ENCODE measurements at regions not wholly inside any gene's neighbourhood (a gene's known extent, or its start where the extent isn't known, plus 50 kb on each side); places are given as distances from the start of the nearest gene placed in this dataset.

DNA sequence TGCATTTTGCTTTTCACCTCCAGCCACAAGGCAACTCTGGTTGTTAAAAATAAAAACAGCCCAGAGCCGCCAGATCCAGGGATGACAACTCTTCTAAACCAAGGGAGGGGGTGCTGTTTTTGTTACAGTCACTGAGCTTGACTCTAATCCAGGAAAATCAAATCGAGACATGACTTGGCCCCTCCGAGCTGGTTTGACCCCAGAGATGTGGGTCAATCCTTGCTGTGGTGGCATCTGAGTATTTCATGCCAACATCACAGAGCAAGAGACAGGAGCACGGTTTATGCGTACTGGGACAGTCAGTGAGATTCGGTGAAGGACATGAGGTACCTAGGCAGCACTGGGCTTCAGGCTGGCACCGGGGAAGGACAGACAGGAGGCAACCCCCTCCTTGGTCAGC lies 88.8 kb upstream of the ZMIZ1 start:
- no peak for DNase-seq

DNA sequence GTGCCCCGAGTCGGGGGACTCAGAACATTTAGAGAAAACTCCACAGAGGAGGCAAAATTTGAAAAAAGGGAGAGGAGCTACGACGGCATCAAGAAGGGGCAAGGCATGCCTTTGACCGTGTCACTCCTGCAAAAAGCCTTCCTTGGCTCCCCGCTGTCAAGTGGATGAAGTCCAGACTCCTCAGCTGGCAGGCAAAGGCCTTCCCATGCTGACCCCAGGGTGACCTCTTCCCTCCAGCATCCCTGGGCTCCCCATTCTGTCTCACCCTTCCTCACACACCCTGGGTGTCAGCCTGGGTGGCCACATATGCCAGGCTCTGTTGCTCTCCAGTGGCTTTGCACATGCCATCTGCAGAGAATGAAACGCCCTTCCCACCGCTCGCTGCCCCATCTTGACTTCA lies 88.4 kb upstream of the ZMIZ1 start:
- DNase-seq, result no peak

DNA sequence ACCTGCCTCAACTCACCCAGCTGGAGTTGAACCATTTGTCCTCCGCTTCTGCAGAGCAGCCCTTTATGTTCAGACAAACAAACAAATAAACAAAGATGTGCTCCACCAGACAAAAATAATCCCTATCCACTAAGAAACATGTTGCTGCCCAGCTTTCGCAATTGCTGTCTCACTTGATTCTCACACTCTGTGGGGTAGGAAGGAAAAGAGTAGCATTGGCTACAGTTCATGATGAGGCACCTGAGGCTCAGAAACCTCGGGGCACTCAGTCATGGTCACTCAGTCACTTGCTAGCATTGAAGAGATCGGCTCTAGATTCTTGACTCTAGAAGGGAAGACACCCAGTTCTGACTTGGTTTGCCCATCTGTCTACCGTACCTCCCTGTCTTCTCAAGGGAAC lies 88.0 kb upstream of the ZMIZ1 start:
- DNase-seq, result no peak

DNA sequence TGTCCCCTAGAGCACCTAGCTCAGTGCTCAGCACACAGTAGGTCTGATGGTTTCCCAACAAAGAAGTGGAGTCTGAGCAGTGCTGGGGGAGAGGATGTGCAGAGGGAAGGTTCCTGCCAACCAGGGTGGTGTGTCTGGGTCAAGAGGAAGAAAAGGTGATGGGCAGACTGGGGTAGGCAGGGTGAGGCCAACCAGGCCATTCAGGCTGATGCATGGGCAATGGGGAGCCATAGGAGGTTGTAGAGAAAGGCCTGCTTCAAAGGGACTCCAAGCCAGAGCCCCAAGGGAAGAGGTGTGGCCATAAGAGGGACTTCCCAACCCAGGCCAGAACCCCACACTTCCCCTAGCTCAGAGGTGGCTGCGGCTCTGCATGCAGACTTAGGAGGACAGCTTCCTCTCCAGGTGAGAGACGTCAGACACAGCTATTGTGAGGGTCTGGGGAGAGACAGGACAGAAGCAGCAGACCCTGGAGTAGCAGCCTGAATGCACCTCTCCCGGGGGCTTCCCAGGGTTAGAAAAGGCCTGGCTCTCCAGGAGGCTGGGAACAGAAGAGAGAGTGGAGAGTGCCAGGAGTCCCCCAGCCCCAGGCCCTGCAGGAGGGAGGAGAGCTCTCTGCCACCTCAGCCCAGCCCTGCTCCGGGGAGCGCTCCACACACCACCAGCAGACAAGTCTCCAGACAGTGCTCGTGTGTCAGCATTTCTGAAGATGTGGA lies 87.4 kb upstream of the ZMIZ1 start:
- DNase-seq, result no peak

DNA sequence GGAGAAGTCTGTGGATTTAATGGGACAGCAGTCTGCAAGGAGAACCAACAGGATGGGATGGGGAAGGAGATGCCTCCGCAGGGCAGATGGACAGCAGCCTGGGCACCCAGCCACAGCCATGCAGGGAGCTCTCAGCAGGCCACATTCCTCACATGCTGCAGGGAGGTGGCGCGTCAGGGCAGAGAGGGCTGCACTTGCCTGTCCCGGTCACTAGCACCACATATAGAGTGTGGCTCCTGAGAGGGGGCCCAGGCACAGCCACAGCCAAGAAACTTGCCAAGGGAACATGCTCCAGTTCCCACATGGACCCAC lies 86.8 kb upstream of the ZMIZ1 start:
- DNase-seq, result no peak

DNA sequence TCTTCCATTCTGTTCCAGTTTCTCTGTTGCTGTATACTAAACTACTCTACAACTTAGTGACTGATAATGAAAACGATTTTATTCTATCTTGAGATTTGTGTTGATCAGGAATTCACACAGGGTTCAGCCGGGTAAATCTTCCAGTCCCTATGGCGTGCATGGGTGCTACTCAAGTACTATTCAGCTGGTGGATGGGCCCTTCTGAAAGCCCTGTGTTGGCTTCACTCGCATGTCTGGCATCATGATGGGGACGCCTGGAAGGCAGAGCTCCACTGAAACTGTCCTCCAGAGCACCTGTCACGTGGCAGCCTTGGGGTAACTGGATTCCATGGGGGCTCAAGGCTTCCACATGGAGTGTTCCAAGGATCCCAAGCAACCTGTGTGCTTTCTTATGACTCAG lies 86.0 kb upstream of the ZMIZ1 start:
- DNase-seq, result no peak

DNA sequence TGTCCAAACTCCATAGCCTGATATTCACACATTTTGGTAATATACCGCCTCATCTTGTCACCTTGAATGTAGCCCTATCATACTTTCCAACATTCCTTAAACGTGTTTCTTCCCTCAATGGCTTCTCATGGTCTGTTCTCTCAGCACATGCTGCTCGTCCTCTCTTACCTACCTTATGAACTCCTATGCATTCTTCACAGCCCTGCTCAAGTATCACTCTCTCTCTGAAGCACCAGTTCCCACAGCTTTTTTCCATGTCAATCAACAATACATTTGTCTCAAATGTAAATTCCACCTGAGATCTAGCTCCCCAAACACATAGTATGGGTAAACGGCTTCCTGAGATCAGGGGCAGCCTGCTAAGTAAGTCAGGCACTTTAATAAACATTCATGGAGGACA lies 85.2 kb upstream of the ZMIZ1 start:
- DNase-seq, result no peak

DNA sequence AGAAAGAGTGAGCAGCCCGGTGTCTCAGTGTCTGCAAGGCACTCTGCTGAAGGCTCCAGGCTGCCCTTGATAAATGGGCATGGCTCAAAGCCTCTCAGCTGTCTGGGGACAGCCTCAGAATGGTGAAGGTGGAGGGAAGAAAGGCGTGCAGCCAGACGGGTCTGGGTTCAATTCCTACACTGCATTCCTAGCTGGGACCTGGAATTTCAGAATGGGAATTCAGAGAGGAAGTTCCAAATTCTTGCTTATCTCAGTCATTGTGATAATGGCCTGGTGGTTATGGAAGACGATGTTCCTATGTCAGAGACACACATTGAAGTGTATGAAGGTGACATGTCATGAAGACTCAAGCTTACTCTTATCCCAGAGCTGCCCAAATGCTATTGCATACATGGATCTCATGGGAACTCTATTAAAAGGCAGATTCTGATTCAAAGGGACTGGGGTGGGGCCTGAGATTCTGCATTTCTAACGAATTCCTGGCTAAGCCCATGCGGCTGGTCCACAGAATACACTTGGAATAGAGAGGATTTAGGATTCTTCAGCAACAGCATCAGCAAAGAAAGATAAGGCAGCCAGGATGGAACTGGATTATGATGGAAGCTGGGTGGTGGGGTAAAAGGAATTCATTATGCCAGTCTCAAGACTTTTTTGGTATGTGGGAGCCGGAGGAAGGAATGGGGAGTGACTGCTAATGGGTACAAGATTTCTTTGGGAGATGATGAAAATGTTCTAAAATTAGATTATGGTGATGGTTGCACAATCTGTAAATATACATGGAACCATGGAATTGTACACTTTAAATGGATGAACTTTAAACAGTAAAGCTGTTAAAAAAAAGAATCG lies 82.6 kb upstream of the ZMIZ1 start:
- DNase-seq, result no peak

DNA sequence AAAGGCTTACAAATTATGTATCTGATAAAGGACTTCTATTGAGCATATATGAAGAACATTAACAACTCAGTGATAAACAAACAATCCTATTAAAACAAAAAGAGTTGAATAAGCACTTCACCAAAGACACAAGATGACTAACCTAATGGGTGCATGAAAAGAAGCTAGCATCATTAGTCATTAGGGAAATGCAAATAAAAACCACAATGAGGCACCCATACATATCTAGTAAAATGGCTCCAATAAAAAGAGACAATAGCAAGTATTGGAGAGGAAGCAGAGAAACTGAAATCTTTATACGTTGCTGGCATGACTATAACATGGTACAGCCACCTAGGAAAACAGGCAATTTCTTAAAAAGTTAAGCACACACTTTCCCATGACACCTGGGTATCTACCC lies 77.6 kb upstream of the ZMIZ1 start:
- DNase-seq, result no peak

DNA sequence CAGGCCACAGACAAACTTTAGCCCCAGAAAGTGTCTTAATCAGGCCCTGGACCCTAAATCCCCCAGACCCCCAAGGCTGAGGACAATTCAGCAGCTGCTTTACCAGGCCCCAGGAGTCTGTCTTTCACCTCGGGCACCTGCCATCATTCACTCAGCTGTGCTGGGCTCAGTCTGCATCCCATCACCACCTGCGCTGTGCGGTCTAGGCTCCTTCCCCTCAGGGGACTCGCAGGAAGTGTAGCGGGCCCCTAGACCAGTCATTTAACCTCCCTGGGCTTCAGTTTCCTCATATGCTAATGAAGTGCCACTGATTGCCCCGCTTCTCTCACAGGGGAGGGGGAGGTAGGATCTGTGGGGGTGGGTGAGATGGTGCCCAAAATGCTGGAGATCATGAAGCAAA lies 76.4 kb upstream of the ZMIZ1 start:
- no peak for DNase-seq

DNA sequence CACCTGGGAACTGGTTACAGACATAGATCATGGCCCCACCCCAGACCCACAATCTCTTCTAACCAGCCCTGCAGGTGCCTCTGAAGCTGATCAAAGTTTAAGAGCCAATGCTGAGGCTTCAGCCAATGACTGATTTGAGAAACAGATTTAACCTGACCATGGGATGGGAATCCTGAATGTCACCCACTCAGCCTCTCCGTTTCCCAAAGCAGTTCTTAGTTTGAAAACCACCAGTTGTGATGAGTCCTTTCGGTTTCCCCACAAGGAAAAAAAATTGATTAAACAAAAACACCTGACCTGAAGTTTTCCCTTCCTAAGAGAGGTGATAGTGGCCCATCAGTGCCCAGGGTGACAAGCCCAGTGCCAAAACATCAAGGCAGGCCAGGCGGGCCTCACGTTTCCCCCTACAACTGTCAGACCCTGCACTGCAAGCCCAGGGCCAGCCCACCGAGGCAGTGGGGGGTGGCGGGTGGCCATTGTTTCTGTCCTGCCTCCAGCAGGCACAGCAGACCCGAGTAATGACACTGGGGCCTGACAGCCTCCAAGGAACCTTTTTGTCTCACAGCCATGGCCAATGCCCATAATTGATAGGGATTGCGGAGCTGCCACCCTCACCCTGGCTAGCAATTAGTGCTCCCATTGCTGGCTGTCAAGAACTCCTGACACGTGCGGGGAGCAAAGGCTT lies 75.4 kb upstream of the ZMIZ1 start:
- no peak for DNase-seq

DNA sequence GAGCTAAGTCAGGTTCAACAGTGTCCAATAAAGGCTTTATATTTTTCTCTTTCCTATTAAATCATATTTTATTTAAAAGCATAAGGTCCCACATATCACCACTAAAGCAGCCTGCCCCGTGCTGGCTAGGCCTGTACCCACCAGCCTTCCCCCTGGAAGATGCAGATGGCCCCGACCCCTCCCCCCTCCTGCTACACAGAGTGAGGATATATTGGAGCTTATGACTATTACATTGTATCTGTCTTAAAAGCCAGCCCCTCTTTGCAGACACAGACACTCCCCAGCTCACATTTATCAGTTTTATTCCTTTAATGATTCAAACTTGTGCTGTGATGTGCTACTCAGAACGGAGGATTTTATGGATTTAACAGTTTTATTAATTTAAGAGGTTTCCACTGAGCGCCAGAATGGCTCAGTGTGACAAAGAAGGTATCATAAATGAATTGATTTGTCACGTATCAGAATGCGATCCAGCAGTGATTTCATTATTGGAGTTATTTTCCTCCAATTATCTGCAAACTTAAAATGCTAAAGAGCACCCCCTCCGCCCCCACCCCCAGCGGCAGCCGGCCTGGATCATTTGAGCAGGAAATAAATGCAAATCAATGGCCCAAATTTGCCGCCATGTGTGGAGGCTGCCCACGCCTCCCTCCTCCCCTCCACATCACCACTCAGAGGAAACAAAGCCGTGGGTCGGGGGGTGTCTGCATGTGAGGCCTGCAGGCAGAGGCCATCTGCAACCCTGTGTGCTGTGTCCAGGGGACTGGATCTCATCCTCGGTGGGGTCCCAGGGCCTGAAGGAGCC lies 72.6 kb upstream of the ZMIZ1 start:
- no peak for DNase-seq

DNA sequence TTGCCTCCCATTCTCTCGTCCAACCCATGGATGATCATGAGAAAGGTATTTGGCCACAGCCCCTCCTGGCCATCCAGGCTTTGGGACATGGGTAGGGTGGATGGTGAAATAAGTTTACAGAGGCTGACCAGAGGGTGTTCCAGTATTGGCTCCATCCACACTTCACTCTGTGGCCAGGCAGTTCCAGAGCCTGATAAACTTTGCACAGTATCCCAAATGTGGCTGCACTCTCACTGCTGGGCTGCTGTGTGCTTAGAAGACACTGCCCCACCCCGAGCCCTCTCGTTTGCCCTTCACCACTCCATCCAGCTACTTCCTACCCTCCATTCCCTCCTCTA lies 72.0 kb upstream of the ZMIZ1 start:
- DNase-seq, result no peak

DNA sequence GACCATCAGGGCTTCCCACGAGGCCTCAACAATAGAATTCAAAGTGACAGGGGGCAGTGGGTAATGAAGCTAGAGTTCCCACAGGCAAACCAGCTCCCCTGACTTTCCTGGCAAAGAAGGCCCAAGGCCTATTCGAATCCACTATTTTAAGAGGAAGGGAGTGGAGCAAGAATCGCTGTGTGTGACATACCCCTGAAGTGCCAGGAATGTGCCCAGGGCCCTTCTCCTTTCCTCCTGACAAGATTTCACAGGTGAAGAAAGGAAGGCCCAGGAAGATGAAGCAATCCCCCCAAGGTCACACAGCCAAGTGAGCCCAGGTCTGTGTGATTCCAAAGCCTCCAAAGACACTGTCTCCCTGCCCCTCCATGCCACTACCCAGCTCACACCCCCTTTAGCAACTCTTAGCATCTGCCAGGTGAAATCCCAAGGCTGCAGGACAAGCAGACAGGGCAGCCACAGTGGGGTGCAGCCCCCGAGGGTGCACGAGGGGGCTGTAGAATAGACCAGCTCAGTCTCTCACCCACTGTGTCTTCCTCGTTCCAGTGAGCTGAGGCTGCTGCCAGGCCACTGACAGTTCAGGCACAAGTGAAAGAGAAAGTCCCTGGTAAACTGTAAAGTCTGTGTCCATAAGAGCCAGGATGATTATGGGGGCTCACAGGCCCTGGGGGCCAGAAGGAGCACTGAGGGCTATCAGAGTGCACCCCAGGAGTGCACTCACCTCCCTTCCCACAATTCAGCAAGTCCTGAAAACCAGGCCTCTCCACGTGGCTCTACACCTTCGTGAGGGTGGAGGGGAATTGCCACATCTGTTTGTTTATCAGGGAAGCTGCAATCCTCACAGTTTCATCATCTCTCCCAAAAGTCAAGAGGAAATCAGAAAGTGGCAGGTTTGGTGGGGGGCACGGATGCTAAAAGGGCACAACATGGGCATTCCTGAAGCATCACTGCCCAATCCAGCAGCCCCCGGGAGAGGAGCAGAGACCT lies 70.8 kb upstream of the ZMIZ1 start:
- no peak for DNase-seq

DNA sequence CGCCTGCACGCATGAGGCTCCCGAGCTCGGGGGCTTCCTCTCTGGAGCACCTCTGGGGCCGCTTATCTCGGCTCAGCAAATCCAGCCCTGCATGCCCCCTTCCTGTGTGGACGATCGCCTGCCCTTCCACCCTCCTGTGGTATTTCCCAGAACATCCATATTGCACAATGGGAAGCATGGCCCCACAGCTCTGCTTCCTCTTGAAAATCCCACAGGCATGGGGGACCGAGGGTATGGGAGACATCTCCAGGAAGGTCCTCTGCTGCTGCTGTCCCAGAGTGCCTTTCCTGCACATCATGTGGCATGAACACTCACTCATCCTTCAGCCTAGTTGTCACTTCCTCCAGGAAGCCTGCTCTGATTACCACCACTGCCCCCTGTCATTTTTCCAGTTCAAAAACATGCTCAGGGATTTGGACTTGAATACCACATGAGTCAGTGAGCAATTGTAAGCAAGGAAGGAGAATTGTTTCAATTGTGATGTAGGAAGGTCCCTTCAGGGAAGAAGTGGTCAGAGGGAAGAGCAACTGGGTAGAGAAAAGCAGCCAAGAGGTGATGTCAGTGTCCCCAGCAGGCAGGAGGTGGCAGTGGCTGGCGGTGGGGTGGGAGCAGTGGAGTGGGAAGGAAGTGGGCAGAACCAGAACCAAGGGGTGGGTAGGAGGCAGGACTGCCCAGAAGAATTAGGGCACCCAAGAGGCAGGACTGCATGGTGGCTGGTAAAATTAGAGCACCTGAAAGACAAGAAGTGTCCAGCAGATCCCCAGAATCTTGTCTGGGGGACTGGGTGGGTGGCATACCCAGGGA lies 67.5 kb upstream of the ZMIZ1 start:
- no peak for DNase-seq

DNA sequence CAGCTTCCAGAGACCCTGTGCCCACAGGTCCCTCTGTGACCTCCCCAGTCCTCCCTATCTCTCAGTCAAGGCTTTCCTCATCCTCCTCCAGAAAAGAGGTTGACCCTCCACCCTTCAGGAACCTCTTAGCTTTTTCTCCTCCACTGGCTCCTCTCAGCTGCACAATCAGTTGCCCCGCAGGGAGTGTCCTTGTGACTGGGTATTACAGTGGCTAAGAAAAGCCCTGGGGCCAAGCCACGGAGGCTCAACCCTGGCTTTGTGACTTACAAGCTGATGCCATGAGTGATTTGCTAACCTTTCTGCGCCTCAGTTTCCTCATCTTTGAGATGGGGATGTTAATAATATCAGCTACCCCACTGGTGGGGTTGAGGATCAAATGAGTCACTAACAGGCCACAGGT lies 66.4 kb upstream of the ZMIZ1 start:
- DNase-seq, result no peak

DNA sequence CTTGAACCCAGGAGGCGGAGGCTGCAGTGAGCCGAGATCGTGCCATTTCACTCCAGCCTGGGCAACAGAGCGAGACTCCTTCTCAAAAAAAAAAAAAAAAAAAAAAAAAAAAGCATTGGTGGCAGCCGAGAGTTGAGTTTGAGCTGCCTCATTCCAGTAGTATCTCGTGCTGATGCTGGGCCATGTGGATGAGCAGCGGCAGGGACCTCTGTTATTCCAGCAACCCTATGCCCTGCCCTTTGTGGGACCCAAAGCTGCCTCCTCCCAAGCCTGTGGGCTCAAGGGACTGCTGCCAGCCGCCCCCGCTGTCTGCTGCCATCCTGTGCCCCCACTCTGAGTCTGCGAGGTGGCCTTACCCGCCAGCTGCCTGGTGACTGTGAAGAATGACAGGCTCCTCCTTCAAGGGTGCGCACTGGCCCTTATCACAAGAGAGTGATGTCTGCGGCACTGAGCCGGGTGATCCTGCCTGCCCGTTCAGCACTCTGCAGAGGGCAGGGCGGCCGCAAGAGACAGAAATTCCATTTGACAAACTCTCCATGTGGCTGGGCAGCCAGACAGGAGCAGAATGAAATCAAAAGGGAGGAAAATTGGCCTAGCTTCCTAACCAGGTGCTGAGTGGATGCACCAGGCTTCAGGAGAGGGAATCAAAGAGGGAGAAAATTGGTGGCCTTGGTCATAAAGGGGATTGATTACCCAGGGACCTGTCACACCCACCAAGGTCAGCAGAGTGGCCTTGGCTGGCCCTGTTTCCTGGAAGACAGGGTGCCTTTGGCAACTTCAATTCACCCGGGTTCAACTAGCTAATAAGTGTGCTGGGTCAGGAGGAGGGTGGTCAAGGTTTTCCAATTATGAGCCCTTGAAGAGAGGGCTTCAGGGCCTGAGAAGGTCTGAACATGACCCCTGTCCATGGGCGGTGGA lies 65.3 kb upstream of the ZMIZ1 start:
- no peak for DNase-seq

DNA sequence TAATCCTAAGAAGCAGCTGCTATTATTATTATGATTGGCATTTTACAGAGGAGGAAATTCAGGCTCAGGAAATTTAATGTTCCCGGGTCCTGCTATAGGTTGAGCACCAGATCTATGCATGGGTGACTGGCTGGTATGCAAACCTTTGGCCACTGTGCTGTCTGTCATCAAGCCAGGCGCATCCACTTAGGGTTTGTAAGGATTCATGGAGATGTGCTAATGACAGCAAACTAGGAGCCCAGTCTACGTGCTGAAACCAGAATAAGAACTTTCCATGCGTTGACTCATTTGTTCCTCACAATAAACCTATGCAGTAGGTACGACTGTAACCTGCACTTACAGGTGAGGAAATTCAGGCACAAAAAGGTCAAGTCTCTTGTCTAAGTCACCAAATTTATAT lies 64.5 kb upstream of the ZMIZ1 start:
- DNase-seq, result no peak

DNA sequence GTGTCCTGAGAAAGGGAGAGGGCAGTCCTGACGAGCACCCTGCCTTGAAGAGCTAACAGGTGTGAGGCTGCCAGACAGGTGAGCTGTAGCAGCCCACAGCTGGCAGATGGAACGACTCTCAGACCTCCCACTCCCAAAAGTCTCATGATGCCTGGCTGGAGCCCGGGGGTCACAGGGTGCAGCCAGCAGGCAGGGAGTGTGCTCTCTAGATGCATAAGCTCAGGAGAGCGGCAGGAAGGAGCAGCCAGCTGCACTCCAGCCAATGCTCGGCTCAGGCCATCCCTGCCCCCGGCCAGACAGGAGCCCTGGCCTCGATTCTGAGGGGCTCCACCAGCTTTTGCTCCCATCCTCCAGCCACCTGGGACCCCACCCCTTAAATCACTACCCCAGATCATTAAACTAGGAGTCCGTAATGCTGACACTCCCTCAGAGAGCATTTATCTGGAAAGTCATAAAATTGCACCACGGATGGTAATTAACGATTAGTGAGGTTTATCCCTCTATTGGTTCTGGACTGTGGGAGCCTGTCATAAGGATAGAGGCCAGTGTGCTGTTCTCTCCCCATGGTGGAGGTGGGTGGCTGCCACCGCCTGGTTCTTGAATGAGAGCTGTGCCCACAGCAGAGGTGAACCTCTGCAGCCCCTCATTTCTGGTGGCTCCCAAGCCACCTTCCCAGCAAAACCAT lies 63.5 kb upstream of the ZMIZ1 start:
- DNase-seq, result no peak

DNA sequence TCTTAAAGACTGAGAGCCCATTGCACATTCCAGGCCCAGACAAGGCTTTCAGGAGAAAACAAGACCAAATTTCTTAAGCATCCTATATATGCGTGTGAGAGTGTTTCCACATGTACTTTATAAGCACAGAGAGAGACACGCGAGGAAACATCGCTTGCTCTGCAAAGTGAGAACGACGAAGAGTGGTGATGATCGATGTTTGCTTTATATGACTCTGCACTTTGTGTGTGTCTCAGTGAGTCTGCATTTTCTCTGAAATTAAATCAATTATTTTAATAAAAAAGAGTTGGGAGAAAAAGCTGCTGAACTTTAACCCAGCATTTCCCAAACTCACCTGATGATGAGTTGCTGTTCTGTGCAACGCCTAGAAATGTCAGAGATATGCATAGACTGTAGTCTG lies 61.7 kb upstream of the ZMIZ1 start:
- no peak for DNase-seq
